Thyroid gland (tissue), 4 donors: ENCODE measurements at regions not wholly inside any gene's neighbourhood (a gene's known extent, or its start where the extent isn't known, plus 50 kb on each side); places are given as distances from the start of the nearest gene placed in this dataset.

Experiments
- POLR2A ChIP-seq, 2 donors: fragments of 450-650 bp; IDR thresholded peaks; one replicate each; pipeline ENCODE4 v1.6.1; 2017; ENCODE audit warnings: antibody characterized with exemption in 2 of 2, mild to moderate bottlenecking in 2 of 2, moderate library complexity in 1 of 2
- TF ChIP-seq, protein P1 (sequence below), 6 experiments: fragments of 200-600 bp in 3 of 6; fragments of 450-650 bp in 3 of 6; sonication (generic) in 3 of 6; IDR thresholded peaks; one replicate each; pipeline ENCODE4 v1.5.1; 2016 to 2019; ENCODE audit warnings: antibody characterized with exemption in 6 of 6, mild to moderate bottlenecking in 2 of 6, inconsistent platforms in 1 of 6, moderate library complexity in 1 of 6

DNA sequence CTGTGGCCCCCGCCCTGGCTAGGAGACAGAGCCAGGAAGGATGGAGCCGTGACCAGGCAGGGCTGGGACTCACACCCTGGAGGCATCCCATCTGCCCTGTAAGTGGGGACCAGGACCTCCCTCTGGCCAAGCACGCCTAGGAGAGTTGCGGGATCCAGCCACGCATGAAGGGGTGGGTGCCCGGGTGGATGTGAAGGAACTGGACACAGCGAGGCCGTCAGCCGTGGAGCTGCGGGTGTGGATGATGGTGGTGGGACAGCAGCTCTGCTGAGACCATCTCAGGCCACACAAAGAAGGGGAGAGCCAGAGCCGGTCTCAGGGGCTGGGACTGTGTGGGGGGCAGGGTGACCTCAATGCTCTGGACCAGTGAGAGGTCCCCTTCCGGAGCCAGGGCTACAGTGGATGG lies 746.4 kb downstream of the BRD1 start:
- no peak for TF ChIP-seq POLR2A (IDR thresholded peaks at IDR 0.05)
- TF ChIP-seq, protein P1, sequence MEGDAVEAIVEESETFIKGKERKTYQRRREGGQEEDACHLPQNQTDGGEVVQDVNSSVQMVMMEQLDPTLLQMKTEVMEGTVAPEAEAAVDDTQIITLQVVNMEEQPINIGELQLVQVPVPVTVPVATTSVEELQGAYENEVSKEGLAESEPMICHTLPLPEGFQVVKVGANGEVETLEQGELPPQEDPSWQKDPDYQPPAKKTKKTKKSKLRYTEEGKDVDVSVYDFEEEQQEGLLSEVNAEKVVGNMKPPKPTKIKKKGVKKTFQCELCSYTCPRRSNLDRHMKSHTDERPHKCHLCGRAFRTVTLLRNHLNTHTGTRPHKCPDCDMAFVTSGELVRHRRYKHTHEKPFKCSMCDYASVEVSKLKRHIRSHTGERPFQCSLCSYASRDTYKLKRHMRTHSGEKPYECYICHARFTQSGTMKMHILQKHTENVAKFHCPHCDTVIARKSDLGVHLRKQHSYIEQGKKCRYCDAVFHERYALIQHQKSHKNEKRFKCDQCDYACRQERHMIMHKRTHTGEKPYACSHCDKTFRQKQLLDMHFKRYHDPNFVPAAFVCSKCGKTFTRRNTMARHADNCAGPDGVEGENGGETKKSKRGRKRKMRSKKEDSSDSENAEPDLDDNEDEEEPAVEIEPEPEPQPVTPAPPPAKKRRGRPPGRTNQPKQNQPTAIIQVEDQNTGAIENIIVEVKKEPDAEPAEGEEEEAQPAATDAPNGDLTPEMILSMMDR (IDR thresholded peaks at IDR 0.05): no peak
